Brain microvascular endothelial cell (primary cell): ENCODE measurements at regions not wholly inside any gene's neighbourhood (a gene's known extent, or its start where the extent isn't known, plus 50 kb on each side); places are given as distances from the start of the nearest gene placed in this dataset.

ENCODE experiments used
- DNase-seq: peaks from one replicate; pipeline ENCODE4 v3.0.0-alpha.2; 2020
- H3K27ac ChIP-seq: fragments of 250-450 bp; sonication (Bioruptor Pico); 2 replicates; pipeline ENCODE4 v1.5.1; 2020; ENCODE audit warnings: mild to moderate bottlenecking, moderate library complexity
- H3K27me3 ChIP-seq: fragments of 250-450 bp; sonication (Bioruptor Pico); replicated peaks from 2 replicates; pipeline ENCODE4 v1.5.1; 2020; ENCODE audit warnings: mild to moderate bottlenecking
- H3K36me3 ChIP-seq: fragments of 250-450 bp; sonication (Bioruptor Pico); replicated peaks from 2 replicates; pipeline ENCODE4 v1.5.1; 2020; ENCODE audit warnings: mild to moderate bottlenecking
- H3K4me3 ChIP-seq: 2 replicates; pipeline ENCODE4 v1.5.1; 2011; ENCODE audit warnings: low read depth, mild to moderate bottlenecking, control low read depth, low read length, moderate library complexity
- CTCF ChIP-seq: IDR thresholded peaks from 2 replicates; pipeline ENCODE4 v1.5.1; 2011; ENCODE audit warnings: low read depth, mild to moderate bottlenecking, moderate library complexity, low read length, control low read depth, inconsistent platforms; ENCODE audit errors: missing control alignments
- in situ Hi-C: cut with HindIII; loops from 2 replicates; pipeline ENCODE4 v1.10.0; 2017; ENCODE audit warnings: low sequenced_read_pairs, low pct_ligation_motif_present

- no peak for DNase-seq
- H3K36me3 ChIP-seq: no peaks in the 10 kb centered on the region
- no peaks in the 10 kb centered on the region for H3K27me3 ChIP-seq
- TF ChIP-seq CTCF: peak; percentile 13
- in situ Hi-C loops: no loop called here
- no peak overlapping the region for H3K27ac ChIP-seq
- H3K4me3 ChIP-seq: no peak overlapping the region
Observed at GRCh38 chr13:53206455-53206854, 177.8 kb downstream of the OLFM4 start.

- in situ Hi-C loops: no loop called here
- TF ChIP-seq CTCF: no peak
- Histone ChIP-seq H3K27me3 (no peaks in the 10 kb centered on the region), H3K36me3 (no peaks in the 10 kb centered on the region), H3K27ac (no peak overlapping the region), H3K4me3 (no peak overlapping the region)
- DNase-seq: no peak
Observed at GRCh38 chr13:53207556-53207955, 178.9 kb downstream of the OLFM4 start.

- in situ Hi-C loops: no loop called here
- Histone ChIP-seq H3K27ac (no peak overlapping the region), H3K36me3 (no peaks in the 10 kb centered on the region), H3K27me3 (no peaks in the 10 kb centered on the region), H3K4me3 (no peak overlapping the region)
- no peak for DNase-seq
- no peak for TF ChIP-seq CTCF
Observed at GRCh38 chr13:53214433-53214832, 185.8 kb downstream of the OLFM4 start.

GRCh38 chr13:53215563-53215962, 186.9 kb downstream of the OLFM4 start:
- no peak for TF ChIP-seq CTCF
- Histone ChIP-seq H3K4me3 (no peak overlapping the region), H3K36me3 (no peaks in the 10 kb centered on the region), H3K27me3 (no peaks in the 10 kb centered on the region), H3K27ac (no peak overlapping the region)
- no peak for DNase-seq
- in situ Hi-C loops: no loop called here

GRCh38 chr13:53216773-53217172, 188.2 kb downstream of the OLFM4 start:
- DNase-seq: no peak
- Histone ChIP-seq H3K36me3 (no peaks in the 10 kb centered on the region), H3K4me3 (no peak overlapping the region), H3K27ac (no peak overlapping the region), H3K27me3 (no peaks in the 10 kb centered on the region)
- in situ Hi-C loops: no loop called here
- no peak for TF ChIP-seq CTCF

- Histone ChIP-seq H3K27ac (no peak overlapping the region), H3K36me3 (no peaks in the 10 kb centered on the region), H3K4me3 (no peak overlapping the region), H3K27me3 (no peaks in the 10 kb centered on the region)
- in situ Hi-C loops: no loop called here
- no peak for DNase-seq
- TF ChIP-seq CTCF: no peak
Observed at GRCh38 chr13:53217194-53217593, 188.6 kb downstream of the OLFM4 start.
